ENCODE measurements at regions not wholly inside any gene's neighbourhood (a gene's known extent, or its start where the extent isn't known, plus 50 kb on each side); places are given as distances from the start of the nearest gene placed in this dataset.

GRCh38 chr4:61027939-61028338, 172.2 kb upstream of the ADGRL3 start:
- TF ChIP-seq CTCF (IDR thresholded peaks at IDR 0.05) (no peak), KAT7 (CRISPR knock-in tag; IDR thresholded peaks at IDR 0.05; ENCODE audit: borderline replicate concordance) (no peak), ZNF396 (CRISPR knock-in tag; IDR thresholded peaks at IDR 0.05; ENCODE audit: borderline replicate concordance) (no peak), ZNF671 (CRISPR knock-in tag; IDR thresholded peaks at IDR 0.05) (no peak), CBFB (CRISPR knock-in tag; IDR thresholded peaks at IDR 0.05; ENCODE audit: low read depth) (no peak), ESRRA (CRISPR knock-in tag; IDR thresholded peaks at IDR 0.05; ENCODE audit: borderline replicate concordance) (no peak), MAX (CRISPR knock-in tag; IDR thresholded peaks at IDR 0.05) (no peak)

All from WTC11 (cell line).